Erythroblast (primary cell): ENCODE measurements at regions not wholly inside any gene's neighbourhood (a gene's known extent, or its start where the extent isn't known, plus 50 kb on each side); places are given as distances from the start of the nearest gene placed in this dataset.

ENCODE experiments used
- GATA1 ChIP-seq: IDR thresholded peaks from 2 replicates; pipeline ENCODE4 v1.6.1; 2011; ENCODE audit warnings: low read depth, mild to moderate bottlenecking, control low read depth, low read length, moderate library complexity
- POLR2A ChIP-seq: IDR thresholded peaks from 2 replicates; pipeline ENCODE4 v1.6.1; 2011; ENCODE audit warnings: mild to moderate bottlenecking, low read length

GRCh38 chr1:101111461-101111860 lies 85.9 kb upstream of the DPH5 start:
- TF ChIP-seq POLR2A (no peak), GATA1 (no peak)
